Dermis microvascular lymphatic vessel endothelial cell (primary cell): ENCODE measurements at regions not wholly inside any gene's neighbourhood (a gene's known extent, or its start where the extent isn't known, plus 50 kb on each side); places are given as distances from the start of the nearest gene placed in this dataset.
"Not testable (repeated sequence)": the region's sequence is repeated elsewhere in the genome, so short reads cannot be mapped to it uniquely, and the experiment has no call there.

Experiments used
- DNase-seq, 2 donors: peaks; one replicate each; pipeline versions ENCODE4 v3.0.0 to v3.0.0-alpha.2; 2010; ENCODE audit warnings: low read depth in 2 of 2

DNA sequence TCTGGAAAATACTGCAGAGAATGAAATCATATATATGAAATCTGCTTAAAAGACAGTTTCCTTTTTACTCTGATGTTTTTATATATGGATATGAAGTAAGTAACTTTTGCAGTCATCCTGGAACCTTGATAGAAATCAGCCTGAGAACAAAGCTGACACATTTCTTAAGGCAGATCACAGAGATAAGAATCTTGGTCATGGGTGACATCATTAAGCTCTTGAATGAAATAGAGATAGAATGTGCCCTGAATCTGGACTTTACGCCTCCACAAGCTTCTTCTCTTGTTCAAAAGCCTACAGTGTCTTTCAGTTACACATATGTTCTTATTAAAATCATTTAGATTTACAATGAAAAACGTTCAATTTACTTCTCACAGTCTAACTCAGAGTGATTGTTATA, 319.1 kb upstream of the CNTNAP2 start:
- no peak for DNase-seq

DNA sequence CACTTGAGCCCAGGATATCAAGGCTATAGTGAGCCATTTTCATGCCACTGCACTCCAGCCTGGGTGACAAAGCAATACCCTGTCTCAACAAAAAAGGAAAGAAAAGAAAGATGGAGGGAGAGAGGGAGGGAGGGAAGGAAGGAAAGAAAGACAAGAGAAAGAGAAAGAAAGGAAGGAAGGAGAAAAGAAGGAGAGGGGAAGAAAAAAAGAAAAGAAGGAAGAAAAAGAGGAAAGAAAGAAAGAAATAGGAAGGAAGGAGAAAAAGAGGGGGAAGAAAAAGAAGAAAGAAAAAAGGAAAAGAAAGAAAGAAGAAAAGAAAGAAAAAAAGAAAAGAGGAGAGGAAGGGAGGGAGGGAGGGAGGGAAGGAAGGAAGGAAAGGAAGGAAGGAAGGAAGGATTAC, 321.5 kb upstream of the CNTNAP2 start:
- no peak for DNase-seq

DNA sequence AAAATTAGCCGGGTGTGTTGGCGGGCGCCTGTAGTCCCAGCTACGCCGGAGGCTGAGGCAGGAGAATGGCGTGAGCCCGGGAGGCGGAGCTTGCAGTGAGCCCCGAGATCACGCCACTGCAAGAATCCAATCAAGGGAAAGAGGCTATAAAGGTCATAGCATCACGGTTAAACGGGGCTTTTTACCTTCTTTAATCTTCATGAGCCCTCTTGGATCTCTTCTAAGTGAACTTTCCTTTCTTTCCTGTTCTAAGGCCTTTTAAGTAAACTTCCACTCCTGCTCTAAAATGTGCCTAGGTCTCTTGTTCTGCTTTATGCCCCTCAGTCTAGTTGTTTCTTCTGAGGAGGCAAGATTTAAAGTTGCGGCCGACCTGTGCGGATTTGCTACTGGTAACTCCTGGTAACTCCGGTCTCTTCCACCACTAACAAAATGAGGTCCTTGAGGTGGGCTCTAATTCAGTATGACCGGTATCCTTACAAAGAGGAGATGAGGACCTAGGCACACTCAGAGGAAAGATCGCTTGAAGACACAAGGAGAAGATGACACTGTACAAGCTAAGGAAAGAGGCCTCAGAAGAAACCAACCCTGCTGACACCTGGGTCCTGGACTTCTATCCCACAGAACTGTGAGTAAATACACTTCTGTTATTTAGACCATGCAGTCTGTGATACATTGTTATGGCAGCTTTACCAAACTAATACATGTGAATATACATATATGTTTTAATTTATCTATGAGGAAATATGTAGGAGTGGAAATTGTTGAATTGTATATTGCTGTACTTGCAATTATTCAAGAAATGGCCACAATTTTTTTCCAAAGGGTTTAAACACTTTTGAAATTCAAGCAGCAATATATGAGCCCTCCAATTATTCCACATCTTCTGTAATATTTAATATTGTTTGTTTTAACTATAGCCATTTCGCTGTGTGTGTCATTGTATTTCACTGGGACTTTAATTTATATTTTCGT, 331.5 kb upstream of the CNTNAP2 start:
- no peak for DNase-seq

DNA sequence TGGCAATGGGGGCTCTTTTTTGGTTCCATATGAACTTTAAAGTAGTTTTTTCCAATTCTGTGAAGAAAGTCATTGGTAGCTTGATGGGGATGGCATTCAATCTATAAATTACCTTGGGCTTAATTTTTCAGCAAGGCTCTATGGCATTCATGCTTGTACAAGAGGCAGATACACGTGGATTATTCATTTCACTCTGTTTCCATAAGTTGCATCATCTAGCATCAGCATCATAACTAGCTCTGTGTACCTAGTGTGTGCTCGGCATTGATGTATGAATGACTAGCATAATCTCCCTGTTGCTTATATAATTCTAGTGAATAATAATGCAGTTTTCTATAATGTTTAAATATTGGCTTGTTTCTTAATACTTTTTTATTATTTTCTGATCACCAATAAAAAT, 335.2 kb upstream of the CNTNAP2 start:
- DNase-seq: not testable (repeated sequence)

DNA sequence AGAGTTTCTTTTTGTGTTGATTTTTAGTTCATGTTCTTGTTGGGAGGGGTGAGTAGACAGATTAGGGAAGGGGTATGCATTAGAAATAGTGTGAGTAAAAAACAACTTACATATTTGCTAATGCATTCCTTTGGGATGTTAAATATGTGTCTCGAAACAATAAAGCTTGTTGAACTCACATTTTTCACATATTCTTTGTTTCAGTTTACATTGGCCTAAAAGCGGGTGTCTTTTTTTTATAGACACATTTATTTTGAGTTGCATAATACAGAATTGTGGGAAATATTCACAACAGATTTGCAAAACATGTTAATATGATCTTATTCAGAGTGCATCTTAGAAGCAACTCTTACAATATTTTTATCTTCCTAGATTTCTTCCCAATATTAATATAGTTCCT, 337.5 kb upstream of the CNTNAP2 start:
- no peak for DNase-seq

DNA sequence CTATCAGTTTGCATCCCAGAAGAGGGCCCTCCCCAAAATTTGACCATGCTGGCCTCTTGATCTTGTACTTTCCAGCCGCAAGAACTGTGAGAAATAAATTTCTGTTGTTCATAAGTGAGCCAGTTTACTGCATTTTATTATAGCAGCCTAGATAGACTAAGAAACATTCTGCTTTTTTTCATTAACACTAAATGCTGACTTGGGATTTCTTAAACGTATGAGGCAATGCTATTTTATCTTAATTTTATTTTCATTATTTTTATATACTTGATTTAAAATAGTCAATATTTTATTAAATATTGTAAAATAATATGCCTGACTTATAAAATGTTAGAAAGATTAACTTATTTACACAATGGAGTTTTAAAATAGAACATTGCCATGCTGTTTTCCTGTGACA, 341.8 kb upstream of the CNTNAP2 start:
- no peak for DNase-seq

DNA sequence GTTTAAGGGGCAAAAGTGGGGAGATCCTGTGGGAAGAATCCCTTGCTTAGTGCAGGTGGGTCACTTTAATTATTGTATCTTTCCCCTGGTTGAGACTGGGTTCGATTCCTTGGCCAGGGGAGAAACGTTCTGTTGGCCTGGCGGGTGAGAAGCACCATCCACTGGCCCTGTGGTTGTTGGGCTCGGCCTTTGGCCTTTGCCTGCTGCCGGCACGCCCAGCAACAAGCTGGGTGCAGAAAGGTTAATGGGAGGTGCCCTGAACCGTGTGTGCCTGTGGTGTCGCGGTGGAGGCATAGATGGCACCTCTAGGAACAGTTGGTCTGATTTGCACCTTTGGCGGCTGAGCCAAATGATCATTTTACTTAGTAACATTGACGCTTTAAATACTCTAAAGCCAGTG, 363.6 kb upstream of the CNTNAP2 start:
- no peak for DNase-seq

DNA sequence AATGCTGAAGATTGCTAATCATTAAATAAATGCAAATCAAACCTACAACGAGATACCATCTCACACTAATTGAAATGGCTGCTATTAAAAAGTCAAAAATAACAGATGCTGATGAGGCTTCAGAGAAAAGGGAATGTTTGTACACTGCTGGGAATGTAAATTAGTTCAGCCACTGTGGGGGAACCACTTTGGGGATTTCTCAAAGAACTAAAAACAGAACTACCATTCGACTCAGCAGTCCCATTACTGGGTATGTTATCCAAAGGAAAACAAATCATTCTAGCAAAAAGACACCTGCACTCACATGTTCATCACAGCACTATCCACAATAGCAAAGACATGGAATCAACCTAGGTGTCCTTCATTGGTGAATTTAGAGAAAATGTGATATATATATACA, 379.0 kb upstream of the CNTNAP2 start:
- DNase-seq: no peak

DNA sequence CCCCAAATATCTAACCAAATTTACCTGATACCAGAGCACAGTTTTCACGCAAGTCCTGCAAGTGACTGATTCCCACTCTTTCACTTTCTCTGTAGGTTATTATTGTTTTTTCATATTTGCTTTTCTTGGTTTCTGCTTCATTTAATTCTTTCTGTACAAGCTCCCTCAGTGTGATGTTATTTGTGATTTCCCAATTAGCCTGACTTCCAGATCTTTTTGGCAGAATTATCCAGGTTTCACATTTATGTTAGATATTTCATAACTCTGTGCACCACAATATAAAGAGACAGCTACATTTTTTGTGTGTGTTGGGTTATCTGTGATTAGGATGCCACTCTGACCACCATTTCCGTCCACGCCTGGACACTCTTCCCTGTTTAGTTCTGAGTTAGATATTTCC, 381.5 kb upstream of the CNTNAP2 start:
- no peak for DNase-seq

DNA sequence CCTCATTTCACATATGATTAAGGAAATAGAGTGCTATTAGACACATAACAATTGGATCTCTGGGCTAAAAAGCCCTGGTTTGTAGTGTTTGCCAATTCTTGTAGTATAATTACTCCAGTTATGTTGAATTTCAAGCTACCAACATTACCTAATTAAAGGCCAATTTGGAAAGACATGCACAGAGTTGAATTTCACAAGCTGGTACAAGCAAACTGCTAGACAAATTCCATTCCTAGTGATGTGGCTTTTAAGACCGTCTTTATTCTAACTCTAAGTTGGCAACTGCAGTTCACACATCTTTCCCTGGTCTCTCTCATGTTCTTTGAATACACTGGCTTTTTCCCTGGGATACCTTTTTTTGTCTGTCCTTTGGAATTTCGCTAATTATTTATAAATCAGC, 384.1 kb upstream of the CNTNAP2 start:
- no peak for DNase-seq

DNA sequence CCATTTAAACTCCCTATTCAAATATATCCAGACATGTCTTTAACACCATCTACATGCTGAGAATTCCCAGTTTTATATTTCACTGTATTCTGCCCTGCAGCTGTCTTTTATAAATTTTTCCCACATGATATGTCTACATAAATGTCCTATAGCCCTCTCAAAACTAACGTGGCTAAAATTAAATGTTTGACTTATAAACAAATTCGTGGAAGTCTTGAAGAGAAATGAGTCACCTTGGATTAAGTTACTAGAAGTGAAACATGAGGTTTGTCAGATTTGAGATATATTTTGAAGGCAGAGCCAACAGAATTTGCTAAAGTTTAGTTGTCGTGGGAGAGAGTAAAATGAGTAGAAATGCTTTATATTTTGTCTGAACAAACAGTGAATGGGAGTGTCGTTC, 386.9 kb upstream of the CNTNAP2 start:
- no peak for DNase-seq

DNA sequence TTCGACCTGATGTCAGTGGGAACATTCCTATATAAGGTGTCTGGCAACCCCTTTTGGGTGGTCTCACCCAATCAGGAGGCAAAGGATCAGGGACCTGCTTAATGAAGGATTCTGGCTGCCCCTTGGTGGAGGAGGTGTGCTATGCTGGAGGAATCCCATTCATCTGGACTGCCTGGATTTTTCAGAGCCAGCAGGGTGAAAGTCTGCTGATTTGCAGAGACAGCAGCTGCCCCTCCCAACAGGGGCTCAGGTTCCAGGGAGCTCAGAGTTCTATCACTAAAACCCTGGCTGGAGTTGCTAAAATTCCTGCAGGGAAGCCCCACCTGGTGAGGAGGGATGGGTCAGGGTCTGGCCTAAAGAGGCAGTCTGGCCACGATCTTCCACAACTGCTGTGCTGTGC, 398.5 kb upstream of the CNTNAP2 start:
- DNase-seq: no peak

DNA sequence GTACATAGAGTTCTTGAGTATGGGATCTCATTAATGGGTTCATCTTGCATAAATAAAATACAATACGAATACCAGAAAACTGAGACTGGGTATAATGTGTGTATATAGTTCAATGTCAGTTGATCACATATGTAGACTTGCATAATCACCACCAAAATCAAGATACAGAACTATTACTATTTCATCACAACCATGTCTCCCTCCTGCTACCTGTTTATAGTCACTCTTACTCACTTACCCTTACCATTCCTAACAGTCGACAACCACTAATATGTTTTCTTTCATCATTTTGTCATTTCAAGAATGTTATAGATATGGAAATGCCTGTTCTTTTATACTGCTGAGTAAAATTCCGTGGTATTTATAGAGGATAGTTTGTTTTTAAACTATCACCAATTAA, 416.1 kb upstream of the CNTNAP2 start:
- no peak for DNase-seq

DNA sequence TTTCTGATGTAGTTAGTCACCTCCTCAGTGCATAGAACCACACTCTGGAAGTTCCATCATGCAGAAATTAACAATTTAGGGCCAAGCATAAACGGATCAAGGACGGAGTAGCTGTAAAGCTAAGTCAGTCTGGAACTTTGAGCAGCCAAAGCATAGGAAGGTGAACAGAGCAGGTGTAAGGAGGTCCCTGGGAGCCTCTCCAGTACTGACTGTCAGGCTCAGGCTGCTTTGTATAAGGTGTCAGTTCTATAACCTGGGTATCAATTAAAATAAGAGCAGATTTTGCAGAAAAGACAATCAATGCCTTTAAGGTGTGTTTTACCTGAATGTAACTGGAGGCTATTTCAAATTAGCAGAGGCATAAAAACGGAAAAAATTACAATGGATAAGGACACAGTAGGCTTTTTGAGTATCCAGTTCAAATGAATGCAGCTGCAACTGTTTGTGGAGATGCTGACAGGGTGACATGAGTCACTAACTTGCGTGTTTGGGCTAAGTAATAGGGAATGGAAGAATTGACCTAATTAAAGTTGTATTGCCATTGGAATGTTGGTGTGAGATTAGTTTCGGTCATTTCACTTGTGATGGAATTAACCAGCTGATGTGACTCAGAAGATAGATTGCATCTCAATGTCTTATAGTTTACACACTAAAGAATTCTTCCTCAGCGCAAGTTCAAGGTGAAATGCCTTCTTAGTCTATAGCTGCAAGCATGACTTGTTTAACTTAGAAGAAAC, 417.9 kb upstream of the CNTNAP2 start:
- DNase-seq: no peak

DNA sequence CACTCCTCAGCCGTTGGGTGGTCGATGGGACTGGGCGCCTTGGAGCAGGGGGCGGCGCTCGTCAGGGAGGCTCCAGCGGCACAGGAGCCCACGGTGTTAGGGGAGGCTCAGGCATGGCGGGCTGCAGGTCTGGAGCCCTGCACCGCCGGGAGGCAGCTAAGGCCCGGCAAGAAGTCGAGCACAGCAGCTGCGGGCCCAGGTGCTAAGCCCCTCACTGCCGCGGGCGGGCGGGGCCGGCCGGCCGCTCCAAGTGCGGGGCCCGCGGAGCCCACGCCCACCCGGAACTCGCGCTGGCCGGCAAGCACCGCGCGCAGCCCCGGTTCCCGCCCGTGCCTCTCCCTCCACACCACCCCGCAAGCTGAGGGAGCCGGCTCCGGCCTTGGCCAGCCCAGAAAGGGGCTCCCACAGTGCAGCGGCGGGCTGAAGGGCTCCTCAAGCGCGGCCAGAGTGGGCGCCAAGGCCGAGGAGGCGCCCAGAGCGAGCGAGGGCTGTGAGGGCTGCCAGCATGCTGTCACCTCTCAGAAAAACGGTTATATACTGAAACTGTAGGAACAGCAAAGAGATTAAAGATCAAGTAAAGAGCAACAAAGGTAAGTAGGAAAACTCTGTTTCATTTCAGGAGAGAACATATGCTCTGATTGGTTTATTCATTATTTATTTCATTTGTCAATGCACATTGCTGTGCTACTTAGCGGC, 419.0 kb upstream of the CNTNAP2 start:
- DNase-seq: not testable (repeated sequence)

DNA sequence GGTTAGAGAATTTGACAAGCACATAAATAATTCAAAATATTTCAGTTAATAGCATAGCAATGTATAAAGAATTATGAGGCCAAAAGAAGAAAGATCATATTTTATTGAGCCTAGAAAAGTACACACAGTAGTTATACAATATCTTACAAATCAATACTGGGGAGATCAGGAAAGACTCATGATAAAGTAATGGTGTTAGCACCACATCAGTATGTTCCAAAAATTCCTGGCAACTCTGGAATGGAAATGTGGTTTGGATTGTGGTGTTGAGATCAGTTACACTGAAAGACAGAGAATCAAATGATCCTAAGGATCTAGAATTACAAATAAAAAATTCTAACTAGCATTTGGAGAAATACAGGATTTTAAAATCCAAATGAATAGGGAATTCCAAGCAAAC, 420.5 kb upstream of the CNTNAP2 start:
- no peak for DNase-seq

DNA sequence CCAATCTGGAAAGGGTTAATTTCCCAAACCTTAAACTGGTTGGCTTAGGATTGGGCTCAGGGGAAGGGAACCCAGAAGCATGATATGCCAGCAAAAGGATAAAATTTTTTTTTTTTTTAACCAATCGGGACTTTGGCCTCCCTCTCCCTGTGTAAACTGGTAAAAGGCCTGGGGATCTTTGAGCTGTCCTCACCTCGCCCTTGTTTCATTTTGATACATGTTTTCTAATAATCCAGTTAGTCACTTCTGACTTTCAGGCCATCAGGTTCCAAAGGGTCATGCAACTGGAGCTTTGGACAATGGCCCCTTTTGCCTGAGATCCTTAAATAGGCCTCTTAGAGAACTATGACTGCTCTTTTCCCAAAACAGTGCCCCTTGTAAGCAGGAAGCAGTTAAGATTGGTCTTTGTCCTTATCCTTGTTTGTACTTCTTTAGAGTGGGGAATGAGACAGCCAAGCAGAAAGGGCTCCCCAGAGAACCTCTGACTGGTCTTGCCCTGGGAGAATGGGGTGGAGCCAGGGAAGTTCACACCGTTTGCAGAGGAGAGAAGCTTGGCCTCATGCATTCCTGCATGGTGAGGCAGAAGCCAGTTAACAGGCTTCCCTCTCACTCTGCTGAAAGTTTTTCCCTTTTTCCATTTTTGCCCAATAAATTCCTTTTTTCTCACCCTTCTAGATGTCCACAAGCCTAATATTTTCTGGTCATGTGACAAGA, 424.2 kb upstream of the CNTNAP2 start:
- no peak for DNase-seq

DNA sequence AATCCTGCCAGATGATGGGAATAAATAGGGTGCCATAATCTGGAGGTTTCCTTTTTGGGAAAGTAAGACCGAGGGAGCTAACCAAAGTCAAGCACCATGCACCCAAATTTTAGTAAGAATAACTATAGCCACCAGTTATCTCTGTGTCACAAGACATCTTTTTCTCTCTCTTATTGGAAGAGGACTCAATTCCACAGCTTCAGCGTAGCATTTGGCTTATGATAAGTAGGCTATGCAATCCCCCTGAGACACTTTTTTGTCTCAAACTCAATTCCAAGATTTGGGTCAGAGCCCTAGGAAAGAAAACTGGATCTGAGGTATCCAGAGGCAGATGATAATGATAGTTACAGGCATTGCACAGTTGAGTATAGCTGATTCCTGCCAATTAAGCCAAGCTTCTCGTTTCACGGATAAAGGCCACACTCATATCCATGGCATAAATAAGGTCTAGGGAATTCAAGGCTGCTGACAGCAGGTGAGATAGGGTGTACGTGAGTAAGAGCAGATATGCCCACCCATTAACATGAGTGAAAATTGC, 425.2 kb upstream of the CNTNAP2 start:
- no peak for DNase-seq

DNA sequence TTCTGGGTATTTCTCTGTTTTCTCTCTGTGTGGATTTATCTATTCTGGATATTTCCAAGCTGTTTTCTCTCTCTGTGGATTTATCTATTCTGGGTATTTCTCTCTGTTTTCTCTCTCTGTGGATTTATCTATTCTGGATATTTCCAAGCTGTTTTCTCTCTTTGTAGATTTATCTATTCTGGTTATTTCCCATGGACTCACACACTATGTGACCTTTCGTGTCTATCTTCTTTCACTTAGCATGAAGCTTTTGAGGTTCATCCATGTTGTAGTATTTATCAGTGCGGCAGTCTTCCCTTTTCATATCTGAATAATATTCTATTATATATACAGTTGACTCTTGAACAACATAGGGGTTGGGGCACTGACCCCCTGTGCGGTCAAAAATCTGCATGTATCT, 435.0 kb upstream of the CNTNAP2 start:
- no peak for DNase-seq

DNA sequence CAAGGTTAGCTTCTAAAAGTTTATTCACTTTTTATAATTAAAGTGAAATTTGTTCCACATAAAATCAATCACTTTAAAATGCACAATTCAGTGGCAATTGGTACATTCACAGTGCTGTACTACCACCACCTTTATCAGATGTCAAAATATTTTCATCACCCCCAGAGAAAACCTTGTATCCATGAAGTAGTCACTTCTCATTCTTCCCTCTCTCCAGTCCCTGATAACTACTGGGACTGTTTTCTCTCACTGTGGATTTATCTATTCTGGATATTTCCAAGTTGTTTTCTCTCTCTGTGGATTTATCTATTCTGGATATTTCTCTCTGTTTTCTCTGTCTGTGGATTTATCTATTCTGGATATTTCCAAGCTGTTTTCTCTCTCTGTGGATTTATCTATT, 435.4 kb upstream of the CNTNAP2 start:
- no peak for DNase-seq

DNA sequence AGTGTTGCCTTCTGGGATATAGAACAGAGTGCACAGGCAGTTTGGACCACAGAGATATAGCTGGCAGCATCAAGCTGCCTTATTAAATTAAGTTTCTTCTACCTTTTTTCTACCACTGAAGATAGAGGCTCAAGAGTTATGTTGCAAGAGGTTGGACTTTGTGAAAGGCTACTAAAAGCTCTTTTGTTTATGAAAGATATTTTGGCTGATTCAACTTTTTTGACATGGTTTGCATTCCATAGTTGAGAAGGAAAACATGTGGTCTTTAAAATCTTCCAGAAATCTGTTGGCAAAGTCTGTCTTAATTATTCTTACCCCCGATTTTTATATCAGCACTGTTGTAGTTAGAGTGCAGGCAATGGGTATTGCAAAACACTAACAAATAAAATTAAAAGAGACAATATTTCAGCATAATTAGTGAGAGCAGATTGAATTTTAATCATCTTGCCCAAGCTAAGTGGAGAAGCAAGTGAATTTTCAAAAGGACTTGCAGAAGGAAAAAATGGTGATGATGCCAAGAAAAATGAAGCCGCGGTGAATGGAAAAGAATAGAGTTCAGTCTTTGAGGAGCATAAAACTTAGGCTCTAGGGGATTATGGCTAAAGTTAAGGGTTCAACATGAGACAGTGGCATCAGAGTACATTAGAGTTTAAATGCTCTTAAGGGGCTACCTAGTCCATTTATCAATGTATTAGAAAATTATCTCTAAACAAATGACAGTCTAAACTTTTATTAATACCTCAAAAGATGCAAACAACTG, 450.9 kb upstream of the CNTNAP2 start:
- no peak for DNase-seq
